Activated CD8-positive, alpha-beta memory T cell treated with anti-CD3 and anti-CD28 coated beads for 4 hours (primary cell): ENCODE measurements at regions not wholly inside any gene's neighbourhood (a gene's known extent, or its start where the extent isn't known, plus 50 kb on each side); places are given as distances from the start of the nearest gene placed in this dataset.

ENCODE experiments used
- DNase-seq, 2 donors: peaks; one replicate each; pipeline ENCODE4 v3.0.0-alpha.2; 2020; ENCODE audit warnings: low read depth in 2 of 2

DNA sequence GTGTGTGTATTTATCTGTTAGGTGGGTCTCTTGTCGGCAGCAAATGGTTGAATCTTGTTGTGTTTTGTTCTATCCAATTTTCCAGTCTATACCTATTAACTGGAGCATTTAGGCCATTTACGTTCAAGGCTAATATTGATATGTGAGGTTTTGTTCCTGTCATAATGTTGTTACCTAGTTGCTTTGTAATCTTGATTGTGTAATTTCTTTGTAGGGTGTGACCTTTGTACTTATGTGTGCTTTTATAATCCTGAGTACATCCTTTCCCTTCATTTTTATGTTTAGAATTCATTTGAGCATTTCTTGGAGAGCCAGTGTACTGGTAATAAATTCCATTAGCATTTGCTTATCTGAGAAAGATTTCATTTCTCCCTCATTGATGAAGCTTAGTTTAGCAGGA is 83.0 kb upstream of the MIR17HG start:
- no peak for DNase-seq

DNA sequence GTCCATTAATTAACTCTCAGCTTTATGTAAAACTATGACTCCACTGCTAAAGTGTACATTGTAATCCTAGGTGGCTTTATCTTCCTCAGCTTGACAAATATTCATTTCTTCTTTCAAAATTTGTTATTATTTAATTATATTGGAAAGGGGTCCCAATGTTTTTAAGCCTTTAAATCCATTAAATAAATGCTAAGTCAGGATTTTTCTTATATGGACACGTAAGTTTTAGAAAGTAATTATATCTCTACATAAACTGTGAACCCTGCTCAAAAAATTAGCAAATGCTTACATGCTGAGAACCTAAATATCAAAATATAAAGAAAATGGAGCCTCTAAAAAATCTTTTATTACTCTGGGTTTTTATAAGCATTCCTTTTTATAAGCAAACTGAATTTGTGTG is 78.2 kb upstream of the MIR17HG start:
- no peak for DNase-seq

DNA sequence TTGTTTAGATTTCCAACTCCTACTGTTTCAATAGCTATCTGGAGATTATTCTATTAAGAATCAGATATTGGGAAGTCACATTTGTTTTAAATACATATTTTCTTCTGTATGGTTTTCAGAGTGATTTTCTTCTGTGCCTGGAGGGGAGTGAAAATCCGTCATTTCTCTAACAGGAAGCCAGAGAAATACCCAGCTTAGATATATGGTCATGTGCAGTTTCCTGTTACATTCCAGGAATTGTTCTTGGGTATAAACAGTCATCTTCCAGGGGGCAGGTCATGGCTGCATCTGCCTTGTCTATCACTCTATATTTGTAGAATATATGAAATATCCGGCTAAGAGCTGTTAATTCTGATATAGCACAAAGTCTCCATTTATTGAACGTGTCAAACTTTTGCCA is 77.5 kb upstream of the MIR17HG start:
- DNase-seq = no peak

DNA sequence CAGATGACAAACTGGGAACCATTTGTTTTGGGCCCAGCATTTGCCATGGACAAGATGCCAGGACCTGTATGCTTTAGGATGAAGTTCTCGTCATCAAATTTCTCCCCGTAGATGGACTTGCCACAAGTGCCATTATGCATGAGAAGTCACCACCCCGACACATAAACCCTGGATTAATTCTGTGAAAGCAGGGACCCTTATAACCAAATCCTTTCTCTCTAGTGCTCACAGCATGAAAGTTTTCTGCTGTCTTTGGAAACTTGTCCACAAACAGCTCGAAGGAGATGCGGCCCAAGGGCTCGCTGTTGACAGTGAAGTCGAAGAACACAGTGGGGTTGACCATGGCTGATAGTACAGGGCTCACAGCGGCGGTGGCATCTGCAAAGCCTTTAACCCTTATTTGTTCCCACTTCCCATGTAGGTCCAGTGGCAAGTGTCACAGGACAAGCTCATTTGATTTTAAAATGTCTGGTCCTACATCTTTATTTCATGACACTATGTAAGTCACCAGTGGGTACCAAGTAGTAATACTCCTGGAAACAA is 75.2 kb upstream of the MIR17HG start:
- no peak for DNase-seq

DNA sequence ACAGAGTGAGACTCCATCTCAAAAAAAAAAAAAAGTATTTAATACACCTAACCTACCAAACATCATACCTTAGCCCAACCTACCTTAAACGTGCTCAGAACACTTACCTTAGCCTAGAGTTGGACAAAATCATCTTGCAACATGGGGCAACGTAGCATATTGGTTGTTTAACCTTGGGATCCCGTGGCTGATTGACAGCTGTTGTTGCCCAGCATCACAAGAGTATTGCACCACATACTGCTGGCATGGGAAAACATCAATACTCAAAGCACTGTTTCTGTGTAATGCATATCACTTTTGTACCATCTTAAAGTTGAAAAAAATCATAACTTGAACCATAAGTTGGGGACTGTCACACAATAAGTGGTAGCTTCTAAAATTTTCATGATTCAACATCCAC is 73.8 kb upstream of the MIR17HG start:
- no peak for DNase-seq

DNA sequence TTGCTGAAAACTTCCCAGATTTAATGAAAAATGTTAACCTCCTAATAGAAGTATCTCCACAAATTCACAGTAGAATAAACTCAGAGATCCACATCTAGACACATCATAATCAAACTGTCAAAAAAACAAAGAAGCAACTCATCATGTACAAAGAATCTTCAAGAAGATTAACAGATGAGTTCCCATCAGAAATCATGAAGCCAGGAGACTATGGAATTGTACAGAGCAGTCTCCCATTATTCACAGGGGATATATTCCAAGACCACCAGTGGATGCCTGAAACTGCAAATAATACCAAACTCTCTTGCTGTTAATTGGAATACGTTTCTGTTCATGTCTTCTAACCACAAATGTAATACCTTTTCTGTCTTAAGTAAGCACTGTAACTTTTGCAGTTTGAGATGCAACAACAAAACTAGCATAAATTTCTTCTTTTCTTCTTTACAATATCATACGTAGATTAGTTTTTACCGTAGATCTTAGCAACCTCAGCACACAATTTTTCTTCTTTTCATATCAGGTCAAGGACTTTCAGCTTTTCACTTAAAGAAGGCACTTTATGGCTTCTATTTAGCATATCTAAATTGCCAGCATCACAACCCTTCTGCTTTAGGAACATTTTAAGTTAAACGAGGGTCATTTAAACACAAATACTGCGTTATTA is 70.3 kb upstream of the MIR17HG start:
- DNase-seq = no peak

DNA sequence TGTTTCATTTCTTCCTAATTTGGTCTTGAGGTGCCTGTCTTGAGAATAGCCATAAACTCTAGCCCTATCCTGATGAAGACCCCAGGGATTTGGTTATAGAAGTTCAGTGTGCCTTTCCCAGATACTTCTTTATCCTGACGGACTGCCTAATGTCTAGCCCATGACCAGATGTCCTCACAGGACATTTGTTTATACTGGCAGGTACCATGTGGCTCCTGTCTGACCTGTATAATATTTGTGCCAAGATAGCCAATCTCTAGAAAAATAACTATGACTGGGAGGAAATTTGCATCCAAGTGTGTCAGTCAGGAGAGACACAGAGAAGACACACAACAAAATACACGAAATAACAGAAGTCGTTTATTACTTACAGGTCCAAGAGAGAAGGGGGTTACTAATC is 69.2 kb upstream of the MIR17HG start:
- DNase-seq = no peak

DNA sequence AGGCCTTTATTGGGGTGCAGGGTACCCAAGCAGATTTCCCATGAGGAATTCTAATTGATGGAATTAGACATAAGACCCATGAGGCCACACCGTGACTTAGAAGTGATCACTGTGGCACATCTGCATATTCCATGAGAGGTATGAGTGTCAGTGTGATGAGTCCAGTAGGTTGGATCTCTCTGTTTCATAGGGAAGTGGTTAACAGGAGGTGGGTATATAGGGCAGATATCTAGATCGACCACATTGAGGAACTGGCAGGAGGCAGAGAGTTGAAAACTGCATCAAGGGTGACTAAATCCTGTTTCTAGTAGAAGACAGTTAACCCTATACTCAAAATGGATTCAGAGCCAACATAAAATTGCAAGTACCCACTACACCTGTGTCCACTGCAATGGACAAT is 68.6 kb upstream of the MIR17HG start:
- no peak for DNase-seq

DNA sequence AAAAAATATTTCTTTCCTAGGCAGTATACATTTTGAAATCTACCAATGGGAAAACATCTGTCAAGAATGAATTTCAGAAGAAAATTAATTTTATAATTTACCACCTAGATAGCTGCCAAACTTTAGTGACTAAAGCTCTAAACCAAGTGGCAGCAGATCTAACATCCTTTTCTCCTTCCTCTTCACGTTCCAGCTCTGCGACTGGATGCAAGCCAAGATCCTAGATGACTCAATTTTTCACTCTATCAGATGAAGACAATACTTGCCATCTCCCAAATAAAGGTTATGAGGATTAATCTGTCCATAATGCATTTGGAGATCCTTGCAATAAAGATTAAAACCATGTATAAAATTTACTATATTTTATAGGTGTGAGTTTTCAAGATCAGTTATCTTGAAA is 66.7 kb upstream of the MIR17HG start:
- DNase-seq = no peak

DNA sequence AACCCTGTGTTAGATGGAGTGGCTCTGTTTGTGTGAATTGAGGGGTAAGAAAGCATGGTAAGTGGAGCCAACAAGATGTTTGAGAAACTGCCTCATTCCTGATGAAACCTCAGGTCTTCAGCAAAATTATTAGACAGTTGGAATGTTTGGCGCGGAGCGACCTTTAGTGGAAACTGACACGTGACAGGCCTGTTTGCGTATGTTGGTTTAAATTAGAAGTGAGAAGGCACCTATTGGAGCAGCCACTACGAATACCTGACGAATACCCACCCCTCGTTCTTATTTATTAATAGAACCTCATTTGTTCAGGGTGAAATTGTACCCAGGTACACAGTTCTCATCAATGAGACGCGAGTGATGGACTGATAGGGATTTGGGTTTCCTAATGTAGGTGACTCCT is 63.2 kb upstream of the MIR17HG start:
- DNase-seq = no peak

DNA sequence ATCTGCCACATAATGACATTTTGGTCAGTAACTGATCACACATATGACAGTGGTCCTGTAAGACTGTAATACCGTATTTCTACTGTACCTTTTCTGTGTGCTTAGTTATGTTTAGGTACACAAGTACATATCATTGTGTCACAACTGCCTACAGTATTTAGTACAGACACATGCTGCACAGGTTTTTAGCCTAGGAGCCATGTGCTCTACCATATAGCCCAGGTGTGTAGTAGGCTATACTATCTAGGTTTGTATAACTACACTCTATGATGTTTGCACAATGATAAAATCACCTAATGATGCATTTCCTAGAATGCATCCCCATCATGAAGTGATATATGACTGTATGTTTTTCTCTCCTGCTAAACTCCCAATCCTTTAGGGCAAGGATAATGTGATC is 61.2 kb upstream of the MIR17HG start:
- no peak for DNase-seq

DNA sequence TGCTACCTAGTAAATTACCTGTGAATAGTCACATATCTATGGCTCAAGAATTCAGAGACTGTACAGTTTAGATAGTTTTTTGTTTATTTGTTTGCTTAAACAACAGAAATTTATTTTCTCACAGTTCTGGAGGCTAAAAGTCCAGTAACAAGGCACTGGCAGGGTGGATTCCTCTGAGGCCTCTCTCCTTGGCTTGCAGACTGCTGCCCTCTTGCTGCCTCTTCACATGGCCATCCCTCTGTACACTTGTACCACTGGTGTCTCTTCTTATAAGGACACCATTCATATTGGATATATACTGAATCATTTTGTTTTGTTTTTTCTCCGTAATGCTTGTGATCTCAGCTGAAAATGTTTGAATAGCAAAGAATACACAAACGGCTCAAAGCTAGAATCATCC is 56.4 kb upstream of the MIR17HG start:
- DNase-seq = no peak

DNA sequence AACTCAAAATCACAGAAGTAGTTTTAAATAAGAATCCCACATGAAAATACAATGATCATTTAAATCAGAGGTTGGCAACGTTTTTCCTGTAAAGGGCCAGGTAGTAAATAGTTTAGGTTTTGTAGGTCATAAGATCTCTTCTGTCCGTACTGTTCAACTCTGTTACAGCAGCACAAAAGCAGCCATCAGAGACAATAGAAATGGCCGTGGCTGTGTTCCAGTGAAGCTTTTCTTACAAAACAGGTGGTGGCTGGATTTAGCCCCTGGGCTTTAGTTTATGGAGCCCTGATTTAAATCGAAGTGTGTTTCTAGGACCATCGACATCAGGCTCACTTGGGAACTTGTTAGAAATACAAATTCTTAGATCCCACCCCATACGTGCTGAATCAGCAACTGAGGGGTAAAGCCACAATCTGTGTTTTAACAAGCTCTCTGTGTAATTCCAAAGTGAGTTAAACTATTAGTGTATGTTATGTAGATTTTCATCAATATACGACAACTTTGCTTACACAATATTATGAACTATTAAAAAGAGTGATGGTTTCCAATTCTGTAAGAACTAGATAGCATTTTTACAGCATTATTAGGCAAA is 54.8 kb upstream of the MIR17HG start:
- DNase-seq = no peak

DNA sequence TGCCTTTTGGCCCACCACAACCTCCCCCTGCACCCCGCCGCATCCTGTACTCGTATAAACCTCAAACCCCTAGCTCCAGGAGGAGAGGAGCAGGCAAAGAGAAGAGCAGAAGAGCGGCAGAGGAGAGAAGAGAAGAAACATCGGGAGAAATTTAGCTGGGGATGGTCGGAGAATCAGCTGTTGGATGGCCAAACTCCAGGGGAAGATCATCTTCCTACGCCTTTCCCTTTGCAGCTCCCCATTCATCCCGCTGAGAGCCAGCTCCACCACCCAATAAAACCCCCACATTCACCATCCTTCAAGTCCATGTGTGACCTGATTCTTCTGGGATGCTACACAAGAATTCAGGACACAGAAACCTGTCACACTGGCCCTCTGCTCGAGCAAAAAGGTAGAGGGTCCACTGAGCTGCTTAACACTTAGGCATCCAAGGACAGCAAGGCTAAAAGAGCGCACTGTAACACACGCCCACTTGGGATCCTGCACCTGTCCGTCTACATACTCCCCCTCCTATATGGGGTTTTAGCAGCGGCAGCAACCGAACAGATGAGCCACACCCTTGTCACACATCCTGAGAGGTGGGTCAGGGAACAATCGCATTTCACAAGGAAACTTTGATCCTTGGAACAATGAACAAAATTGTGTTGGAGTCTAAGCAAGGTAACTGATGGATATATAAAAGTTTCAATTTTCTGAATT is 51.6 kb upstream of the MIR17HG start:
- DNase-seq = no peak

DNA sequence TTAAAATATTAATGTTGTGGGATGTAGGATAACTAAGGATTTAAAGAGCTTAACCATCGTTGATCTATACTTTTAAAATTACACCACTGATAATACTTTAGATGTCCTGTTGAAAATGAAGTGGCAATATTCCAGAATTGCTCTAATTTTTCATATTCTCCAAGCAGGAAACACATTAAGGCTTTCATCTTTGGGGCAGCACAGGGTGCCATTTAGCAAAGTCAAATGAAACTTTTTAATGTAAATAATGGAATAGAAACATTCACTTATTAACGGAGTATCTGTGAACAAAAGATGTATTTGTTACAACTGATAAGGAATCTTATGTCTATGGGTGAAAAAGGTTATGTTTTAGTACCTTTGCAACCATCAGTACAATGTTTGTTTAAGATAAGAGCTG is 50.0 kb upstream of the MIR17HG start:
- DNase-seq = no peak
